HCT116 (cell line): ENCODE measurements at regions not wholly inside any gene's neighbourhood (a gene's known extent, or its start where the extent isn't known, plus 50 kb on each side); places are given as distances from the start of the nearest gene placed in this dataset.

Experiments
- ATAC-seq: fragments of 200-7000 bp; cut with Tn5 transposase; 2 replicates; pipeline ENCODE4 v1.9.1; 2020; ENCODE audit warnings: mild to moderate bottlenecking, moderate library complexity
- BruUV-seq: library from RNA; stranded (reverse); fragments of 400-500 nt; replicated peaks from 2 replicates; lab custom pipeline; 2021; lab: Mats Ljungman, UMichigan
- CTCF ChIA-PET: fragments of 300-600 bp; sonication (Branson Sonifier 250); formaldehyde crosslinking; loops from one replicate; lab custom pipeline; 2021; ENCODE audit warnings: antibody characterized with exemption; lab: Charles Lee
- POLR2A ChIA-PET: fragments of 300-600, 350-600 bp; sonication (Branson Sonifier 250); formaldehyde crosslinking; loops from one replicate; lab custom pipeline; 2021; ENCODE audit warnings: antibody characterized with exemption; lab: Charles Lee
- RAD21 ChIA-PET, 2 experiments: fragments of 300-600 bp; sonication (Branson Sonifier 250); formaldehyde crosslinking; loops; one replicate each; lab custom pipeline; 2023; ENCODE audit warnings: low total read pairs in 2 of 2; ENCODE audit not compliant: uncharacterized antibody in 2 of 2, unreplicated experiment in 2 of 2, low non-redundant PET in 1 of 2; lab: Charles Lee
- DNase-seq: peaks from one replicate; pipeline ENCODE4 v3.0.0-alpha.2; 2010; ENCODE audit warnings: low read depth, low spot score
- H2AFZ ChIP-seq: fragments of 200-600 bp; shearing (Covaris generic), sonication (generic); 2 replicates; pipeline ENCODE4 v1.6.1; 2017; ENCODE audit warnings: low read depth, mixed run types, mixed read lengths, antibody characterized with exemption, low read length; ENCODE audit not compliant: poor library complexity, severe bottlenecking
- H3K27ac ChIP-seq: 2 replicates; pipeline ENCODE4 v1.5.1; 2012; ENCODE audit warnings: low read depth, low read length
- H3K27me3 ChIP-seq: fragments of 200-600 bp; sonication (generic); 2 replicates; pipeline ENCODE4 v1.6.1; 2016; ENCODE audit warnings: mixed run types, low read length, mixed read lengths; ENCODE audit not compliant: insufficient read depth
- H3K36me3 ChIP-seq, 2 experiments: fragments of 200-500 bp in 1 of 2; fragments of 200-600 bp in 1 of 2; sonication (Bioruptor generic) in 1 of 2; sonication (generic) in 1 of 2; 2 replicates each; pipeline versions ENCODE4 v1.5.1 to v1.6.1; 2014 to 2016; ENCODE audit warnings: low read length in 2 of 2, inconsistent platforms in 1 of 2, mixed read lengths in 1 of 2, mixed run types in 1 of 2; ENCODE audit not compliant: insufficient read depth in 2 of 2, control insufficient read depth in 1 of 2
- H3K4me1 ChIP-seq, 2 experiments: fragments of 200-600 bp in 1 of 2; sonication (generic) in 1 of 2; 2 replicates each; pipeline versions ENCODE4 v1.5.1 to v1.6.1; 2012 to 2017; ENCODE audit warnings: low read length in 2 of 2, inconsistent platforms in 1 of 2, mild to moderate bottlenecking in 1 of 2, mixed read lengths in 1 of 2, mixed run types in 1 of 2, moderate library complexity in 1 of 2; ENCODE audit not compliant: insufficient read depth in 2 of 2, control insufficient read depth in 1 of 2
- H3K4me2 ChIP-seq: fragments of 200-600 bp; sonication (generic); 2 replicates; pipeline ENCODE4 v1.6.1; 2017; ENCODE audit warnings: mixed run types, low read length, mixed read lengths
- H3K4me3 ChIP-seq, 2 experiments: fragments of 200-600 bp in 1 of 2; sonication (generic) in 1 of 2; replicated peaks in 1 of 2; 2 replicates each; pipeline ENCODE4 v1.5.1; 2011 to 2016; ENCODE audit warnings: low read length in 2 of 2, control low read depth in 1 of 2, low read depth in 1 of 2, mild to moderate bottlenecking in 1 of 2, mixed read lengths in 1 of 2, mixed run types in 1 of 2
- H3K79me2 ChIP-seq: fragments of 200-600 bp; sonication (generic); 2 replicates; pipeline ENCODE4 v1.6.1; 2017; ENCODE audit warnings: mild to moderate bottlenecking, mixed run types, low read length, moderate library complexity, mixed read lengths; ENCODE audit not compliant: insufficient read depth
- H3K9ac ChIP-seq: fragments of 200-600 bp; sonication (generic); 2 replicates; pipeline ENCODE4 v1.6.1; 2016; ENCODE audit warnings: low read length, mixed read lengths
- H3K9me2 ChIP-seq: fragments of 200-600 bp; sonication (generic), shearing (Covaris generic); 2 replicates; pipeline ENCODE4 v1.6.1; 2017; ENCODE audit warnings: mixed run types, mild to moderate bottlenecking, moderate library complexity; ENCODE audit not compliant: insufficient read depth
- H3K9me3 ChIP-seq, 2 experiments: fragments of 200-500 bp in 1 of 2; fragments of 200-600 bp in 1 of 2; sonication (Bioruptor generic) in 1 of 2; sonication (generic) in 1 of 2; 2 replicates each; pipeline ENCODE4 v1.6.1; 2014 to 2017; ENCODE audit warnings: low read length in 2 of 2, mixed read lengths in 2 of 2, inconsistent platforms in 1 of 2, low read depth in 1 of 2, mild to moderate bottlenecking in 1 of 2, mixed run types in 1 of 2, moderate library complexity in 1 of 2; ENCODE audit not compliant: control insufficient read depth in 1 of 2, insufficient read depth in 1 of 2
- H4K20me1 ChIP-seq: fragments of 200-600 bp; sonication (generic), shearing (Covaris generic); 2 replicates; pipeline ENCODE4 v1.6.1; 2017; ENCODE audit warnings: mixed run types, mild to moderate bottlenecking, moderate library complexity; ENCODE audit not compliant: insufficient read depth
- ATF3 ChIP-seq: IDR thresholded peaks from 2 replicates; pipeline ENCODE4 v1.6.1; 2012
- CBX3 ChIP-seq: IDR thresholded peaks from 2 replicates; pipeline ENCODE4 v1.6.1; 2012; ENCODE audit warnings: low read depth
- CEBPB ChIP-seq: IDR thresholded peaks from 2 replicates; pipeline ENCODE4 v1.6.1; 2012; ENCODE audit warnings: low read depth
- CTCF ChIP-seq, 3 experiments: fragments of 200-600 bp in 1 of 3; sonication (generic) in 1 of 3; IDR thresholded peaks in 2 of 3; conservative IDR thresholded peaks in 1 of 3; 2 replicates each; pipeline ENCODE4 v1.5.1; 2012 to 2017; ENCODE audit warnings: low read depth in 2 of 3, low read length in 2 of 3, antibody characterized with exemption in 1 of 3, borderline replicate concordance in 1 of 3, control low read depth in 1 of 3, mild to moderate bottlenecking in 1 of 3, mixed read lengths in 1 of 3, mixed run types in 1 of 3, moderate library complexity in 1 of 3; ENCODE audit not compliant: insufficient read depth in 1 of 3
- EGR1 ChIP-seq: IDR thresholded peaks from 2 replicates; pipeline ENCODE4 v1.6.1; 2012; ENCODE audit warnings: low read depth
- ELF1 ChIP-seq: IDR thresholded peaks from 2 replicates; pipeline ENCODE4 v1.6.1; 2012; ENCODE audit warnings: low read depth, borderline replicate concordance
- EZH2 ChIP-seq: fragments of 200-600 bp; sonication (generic); IDR thresholded peaks from 2 replicates; pipeline ENCODE4 v1.6.1; 2017; ENCODE audit warnings: antibody characterized with exemption, mixed run types
- FOSL1 ChIP-seq: IDR thresholded peaks from 2 replicates; pipeline ENCODE4 v1.6.1; 2012; ENCODE audit warnings: low read depth
- POLR2A ChIP-seq: IDR thresholded peaks from 2 replicates; pipeline ENCODE4 v1.7.0; 2011; ENCODE audit warnings: borderline replicate concordance; ENCODE audit not compliant: insufficient read depth, insufficient read length; ENCODE audit errors: extremely low read depth
- RAD21 ChIP-seq: IDR thresholded peaks from 2 replicates; pipeline ENCODE4 v1.6.1; 2012; ENCODE audit warnings: low read depth, mild to moderate bottlenecking
- REST ChIP-seq: IDR thresholded peaks from 2 replicates; pipeline ENCODE4 v1.6.1; 2012; ENCODE audit warnings: low read depth
- SRF ChIP-seq: IDR thresholded peaks from 2 replicates; pipeline ENCODE4 v1.6.1; 2012; ENCODE audit warnings: low read depth
- TCF7L2 ChIP-seq: IDR thresholded peaks from 2 replicates; pipeline ENCODE4 v1.7.0; 2011; ENCODE audit warnings: borderline replicate concordance, inconsistent platforms; ENCODE audit not compliant: insufficient read depth, insufficient read length; ENCODE audit errors: extremely low read depth
- ZBTB33 ChIP-seq: IDR thresholded peaks from 2 replicates; pipeline ENCODE4 v1.6.1; 2011; ENCODE audit warnings: mild to moderate bottlenecking, low read length, moderate library complexity; ENCODE audit not compliant: insufficient replicate concordance; ENCODE audit errors: extremely low read depth
- ZFX ChIP-seq: fragments of 450-650 bp; IDR thresholded peaks from 2 replicates; pipeline ENCODE4 v1.6.1; 2017
- ZNF274 ChIP-seq: fragments of 200-500 bp; sonication (Bioruptor generic); IDR thresholded peaks from 2 replicates; pipeline ENCODE4 v1.6.1; 2014; ENCODE audit warnings: mild to moderate bottlenecking, low read depth, low read length, inconsistent platforms
- intact Hi-C: fragments of 100-400 bp; cut with micrococcal nuclease; formaldehyde crosslinking; loops from 2 replicates; pipeline ENCODE4 v1.10.0; 2022

- Histone ChIP-seq H3K9me2 (no peaks in the 10 kb centered on the region), H3K9ac (no peak overlapping the region), H3K9me3 (no peaks in the 10 kb centered on the region), H3K4me3 (no peak overlapping the region), H4K20me1 (no peaks in the 10 kb centered on the region), H2AFZ (no peak overlapping the region), H3K36me3 (no peaks in the 10 kb centered on the region), H3K27me3 (no peaks in the 10 kb centered on the region; the same call in 1 of the 2 replicates), H3K79me2 (no peaks in the 10 kb centered on the region), H3K4me2 (no peak overlapping the region), H3K4me1 (no peaks in the 10 kb centered on the region), H3K27ac (no peak overlapping the region)
- ChIA-PET RAD21 (no interaction called here), POLR2A (no interaction called here), CTCF (no interaction called here)
- ATAC-seq (no peak), DNase-seq (no peak)
- no TSS peak for BruUV-seq
- TF ChIP-seq CBX3 (no peak), ELF1 (no peak), ZNF274 (no peak), POLR2A (no peak), TCF7L2 (no peak), REST (no peak), SRF (no peak), EGR1 (no peak), CEBPB (no peak), ATF3 (no peak), ZFX (no peak), ZBTB33 (no peak), CTCF (IDR thresholded peaks at IDR 0.05 in 2 of 3, conservative IDR thresholded peaks at IDR 0.05 in 1 of 3; ENCODE audit: borderline replicate concordance in 1 of 3, insufficient read depth in 1 of 3, low read depth in 2 of 3, low read length in 2 of 3) (no peak), RAD21 (no peak), FOSL1 (no peak), EZH2 (no peak)
- intact Hi-C loops = no loop called here
These were observed 607.6 kb downstream of the EBF1 start for GRCh38 chr5:158492136-158492535.
